ENCODE measurements at regions not wholly inside any gene's neighbourhood (a gene's known extent, or its start where the extent isn't known, plus 50 kb on each side); places are given as distances from the start of the nearest gene placed in this dataset.

DNA sequence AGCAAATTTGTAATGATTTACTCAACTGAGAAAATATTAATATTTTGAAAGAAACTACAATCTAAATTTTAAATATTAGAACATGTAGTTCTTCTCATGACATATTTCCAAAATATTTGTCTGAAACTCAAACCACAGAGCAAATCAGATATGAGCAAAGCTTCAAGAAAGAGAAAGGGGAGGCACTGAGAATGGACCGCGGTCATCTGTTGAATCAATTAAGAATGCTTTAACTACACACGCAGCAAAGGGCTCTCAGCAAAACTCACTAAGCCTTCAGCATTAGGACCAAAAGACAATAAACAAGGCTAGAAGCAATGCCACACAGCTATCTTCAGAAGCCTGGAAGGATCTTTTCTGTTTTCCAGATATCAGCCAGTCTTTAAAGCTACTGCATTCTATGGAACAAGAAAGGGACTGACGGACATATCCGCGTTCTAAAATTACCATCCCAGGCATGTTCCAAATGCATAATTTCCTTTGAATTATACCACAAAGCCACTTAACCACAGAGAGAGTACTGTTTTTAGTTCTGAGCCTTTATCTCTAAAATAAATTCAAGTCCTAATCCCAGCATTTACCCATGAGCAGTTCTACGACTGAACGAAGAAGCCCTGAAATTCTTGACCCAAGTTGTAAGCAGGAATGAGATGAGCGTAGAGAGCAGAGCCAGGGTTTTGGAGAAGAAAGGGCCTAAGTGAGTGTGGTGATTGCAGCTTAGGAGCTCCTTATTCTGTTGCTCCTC is 513.5 kb downstream of the AGTPBP1 start:
- WGBS, 2 donors (ENCODE audit: extremely low coverage in 2 of 2, insufficient read length in 2 of 2, insufficient replicate concordance in 1 of 2) = no CpG with 5 or more reads among the region's 9 CpGs
- no peaks in the 10 kb centered on the region for H3K9me3 ChIP-seq (replicated peaks in 1 of 2; ENCODE audit: control insufficient read depth in 2 of 2, insufficient read depth in 1 of 2, low read depth in 1 of 2, low read length in 2 of 2)
- H3K4me2 ChIP-seq (ENCODE audit: insufficient read depth, low read length, poor library complexity, severe bottlenecking) = no peak overlapping the region
- H3K18ac ChIP-seq (ENCODE audit: low read length) = no peak overlapping the region
- H3K27me3 ChIP-seq (ENCODE audit: control insufficient read depth in 3 of 3, insufficient read depth in 3 of 3, low read depth in 1 of 3, low read length in 3 of 3) = no peaks in the 10 kb centered on the region
- no peak overlapping the region for H2BK12ac ChIP-seq (ENCODE audit: low read length)
- no peak overlapping the region for H2BK5ac ChIP-seq (ENCODE audit: low read length)
- no peak overlapping the region for H3K27ac ChIP-seq (replicated peaks; ENCODE audit: low read length)
- H3K4ac ChIP-seq (ENCODE audit: low read length) = no peak overlapping the region
- no peak overlapping the region for H2AK5ac ChIP-seq (ENCODE audit: low read depth, low read length)
- no peak overlapping the region for H3K23ac ChIP-seq (ENCODE audit: low read depth, low read length, poor library complexity)
- no peaks in the 10 kb centered on the region for H3K36me3 ChIP-seq (replicated peaks in 1 of 2; ENCODE audit: control insufficient read depth in 2 of 2, insufficient read depth in 2 of 2, low read length in 2 of 2)
- no peak overlapping the region for H4K8ac ChIP-seq (ENCODE audit: low read depth, low read length)
- no peak overlapping the region for H2BK15ac ChIP-seq (ENCODE audit: low read length)
- H3K4me3 ChIP-seq (ENCODE audit: low read length in 2 of 2) = no peak overlapping the region
- no peak overlapping the region for H2AFZ ChIP-seq (ENCODE audit: low read length)
- H3K9ac ChIP-seq (ENCODE audit: low read depth, low read length, poor library complexity) = no peak overlapping the region
- H3K4me1 ChIP-seq (ENCODE audit: control insufficient read depth in 2 of 2, insufficient read depth in 1 of 2, low read depth in 1 of 2, low read length in 2 of 2) = no peaks in the 10 kb centered on the region
- H4K91ac ChIP-seq (ENCODE audit: low read depth, low read length, poor library complexity) = no peak overlapping the region
- no peaks in the 10 kb centered on the region for H3K79me1 ChIP-seq (ENCODE audit: low read depth, low read length)
- DNase-seq (ENCODE audit: low spot score) = no peak
- no peak overlapping the region for H2BK120ac ChIP-seq (ENCODE audit: low read depth, low read length)
- H3K14ac ChIP-seq (ENCODE audit: low read length) = no peak overlapping the region

DNA sequence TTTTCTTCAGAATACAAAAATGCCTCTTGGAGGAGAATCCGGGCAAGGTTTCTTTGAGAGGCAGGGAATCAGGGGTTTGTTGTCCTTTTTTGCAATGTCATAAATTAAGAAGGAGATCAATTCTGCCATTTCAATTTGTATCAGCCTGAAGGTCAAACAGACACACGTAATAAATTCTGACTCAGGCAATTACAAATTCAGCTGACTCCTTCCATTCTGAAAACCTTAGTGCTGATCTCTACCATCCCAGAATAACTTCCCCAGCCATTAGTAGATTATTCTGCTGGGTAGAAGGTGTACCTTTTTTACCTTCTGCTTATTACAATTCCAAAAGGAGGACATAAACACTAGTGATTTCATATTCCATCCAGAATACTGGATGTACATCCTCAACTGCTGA is 516.6 kb downstream of the AGTPBP1 start:
- Histone ChIP-seq H3K27me3 (ENCODE audit: control insufficient read depth in 3 of 3, insufficient read depth in 3 of 3, low read depth in 1 of 3, low read length in 3 of 3) (no peaks in the 10 kb centered on the region), H3K14ac (ENCODE audit: low read length) (no peak overlapping the region), H3K79me1 (ENCODE audit: low read depth, low read length) (no peaks in the 10 kb centered on the region), H2AK5ac (ENCODE audit: low read depth, low read length) (no peak overlapping the region), H3K27ac (replicated peaks; ENCODE audit: low read length) (no peak overlapping the region), H3K4me2 (ENCODE audit: insufficient read depth, low read length, poor library complexity, severe bottlenecking) (no peak overlapping the region), H3K23ac (ENCODE audit: low read depth, low read length, poor library complexity) (no peak overlapping the region), H4K91ac (ENCODE audit: low read depth, low read length, poor library complexity) (no peak overlapping the region), H3K9me3 (replicated peaks in 1 of 2; ENCODE audit: control insufficient read depth in 2 of 2, insufficient read depth in 1 of 2, low read depth in 1 of 2, low read length in 2 of 2) (no peaks in the 10 kb centered on the region), H2BK5ac (ENCODE audit: low read length) (no peak overlapping the region), H3K36me3 (replicated peaks in 1 of 2; ENCODE audit: control insufficient read depth in 2 of 2, insufficient read depth in 2 of 2, low read length in 2 of 2) (no peaks in the 10 kb centered on the region), H3K18ac (ENCODE audit: low read length) (no peak overlapping the region), H2AFZ (ENCODE audit: low read length) (no peak overlapping the region), H4K8ac (ENCODE audit: low read depth, low read length) (no peak overlapping the region), H2BK15ac (ENCODE audit: low read length) (no peak overlapping the region), H3K4me3 (ENCODE audit: low read length in 2 of 2) (no peak overlapping the region), H2BK12ac (ENCODE audit: low read length) (no peak overlapping the region), H3K4me1 (ENCODE audit: control insufficient read depth in 2 of 2, insufficient read depth in 1 of 2, low read depth in 1 of 2, low read length in 2 of 2) (no peaks in the 10 kb centered on the region), H3K9ac (ENCODE audit: low read depth, low read length, poor library complexity) (no peak overlapping the region), H2BK120ac (ENCODE audit: low read depth, low read length) (no peak overlapping the region), H3K4ac (ENCODE audit: low read length) (no peak overlapping the region)
- DNase-seq (ENCODE audit: low spot score) = no peak
- WGBS, 2 donors (ENCODE audit: extremely low coverage in 2 of 2, insufficient read length in 2 of 2, insufficient replicate concordance in 1 of 2) = no CpG with 5 or more reads among the region's 2 CpGs

DNA sequence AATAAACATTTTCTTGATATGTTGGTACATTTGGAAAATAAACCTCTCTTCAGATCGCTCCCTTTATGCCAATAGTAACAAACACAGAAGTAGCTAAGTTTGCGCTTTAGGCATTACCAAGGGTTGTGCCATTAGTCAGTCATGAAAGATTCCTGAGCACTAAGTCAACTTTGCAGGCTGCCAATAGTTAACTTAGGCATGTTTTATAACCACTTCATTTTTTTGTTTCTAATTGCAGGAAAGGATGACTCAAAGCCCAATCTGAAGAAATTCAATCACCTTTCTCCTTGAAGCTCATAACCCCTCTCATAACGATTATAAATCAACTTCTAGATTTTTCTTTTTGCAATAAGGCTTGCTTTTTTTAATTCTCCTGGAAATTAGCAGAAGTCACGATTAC is 517.0 kb downstream of the AGTPBP1 start:
- H3K27ac ChIP-seq (replicated peaks; ENCODE audit: low read length) = no peak overlapping the region
- H2AFZ ChIP-seq (ENCODE audit: low read length) = no peak overlapping the region

DNA sequence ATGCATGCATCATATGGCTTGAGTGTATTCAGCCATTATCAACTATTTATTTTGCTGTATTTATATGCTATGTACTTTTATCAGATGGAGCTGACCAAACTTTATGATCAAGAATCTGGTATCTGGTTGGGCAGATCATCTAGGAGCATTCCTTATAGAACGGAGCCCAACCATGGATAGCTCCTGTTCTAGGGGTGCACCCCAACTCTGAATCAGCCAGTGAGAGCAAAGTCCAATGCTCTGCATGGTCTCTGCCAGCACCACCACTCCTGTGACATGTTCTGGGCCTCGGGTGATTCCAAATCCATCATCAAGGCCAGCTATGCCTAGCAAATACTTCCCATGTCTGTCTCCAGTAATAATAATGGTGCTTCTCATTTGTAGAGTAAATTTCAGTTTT is 517.5 kb downstream of the AGTPBP1 start:
- H3K4me2 ChIP-seq (ENCODE audit: insufficient read depth, low read length, poor library complexity, severe bottlenecking) = no peak overlapping the region
- H2BK5ac ChIP-seq (ENCODE audit: low read length) = no peak overlapping the region
- no peak overlapping the region for H2BK12ac ChIP-seq (ENCODE audit: low read length)
- H2AK5ac ChIP-seq (ENCODE audit: low read depth, low read length) = no peak overlapping the region
- DNase-seq (ENCODE audit: low spot score) = no peak
- H3K9ac ChIP-seq (ENCODE audit: low read depth, low read length, poor library complexity) = no peak overlapping the region
- no peaks in the 10 kb centered on the region for H3K4me1 ChIP-seq (ENCODE audit: control insufficient read depth in 2 of 2, insufficient read depth in 1 of 2, low read depth in 1 of 2, low read length in 2 of 2)
- H3K4me3 ChIP-seq (ENCODE audit: low read length in 2 of 2) = no peak overlapping the region
- H2AFZ ChIP-seq (ENCODE audit: low read length) = no peak overlapping the region
- no peak overlapping the region for H2BK15ac ChIP-seq (ENCODE audit: low read length)
- H3K18ac ChIP-seq (ENCODE audit: low read length) = no peak overlapping the region
- H3K27ac ChIP-seq (replicated peaks; ENCODE audit: low read length) = no peak overlapping the region
- no peak overlapping the region for H4K91ac ChIP-seq (ENCODE audit: low read depth, low read length, poor library complexity)
- H3K27me3 ChIP-seq (ENCODE audit: control insufficient read depth in 3 of 3, insufficient read depth in 3 of 3, low read depth in 1 of 3, low read length in 3 of 3) = no peaks in the 10 kb centered on the region
- no peaks in the 10 kb centered on the region for H3K36me3 ChIP-seq (replicated peaks in 1 of 2; ENCODE audit: control insufficient read depth in 2 of 2, insufficient read depth in 2 of 2, low read length in 2 of 2)
- H3K9me3 ChIP-seq (replicated peaks in 1 of 2; ENCODE audit: control insufficient read depth in 2 of 2, insufficient read depth in 1 of 2, low read depth in 1 of 2, low read length in 2 of 2) = no peaks in the 10 kb centered on the region
- no peak overlapping the region for H4K8ac ChIP-seq (ENCODE audit: low read depth, low read length)
- H3K4ac ChIP-seq (ENCODE audit: low read length) = no peak overlapping the region
- no CpG with 5 or more reads among the region's 2 CpGs for WGBS, 2 donors (ENCODE audit: extremely low coverage in 2 of 2, insufficient read length in 2 of 2, insufficient replicate concordance in 1 of 2)
- H2BK120ac ChIP-seq (ENCODE audit: low read depth, low read length) = no peak overlapping the region
- H3K23ac ChIP-seq (ENCODE audit: low read depth, low read length, poor library complexity) = no peak overlapping the region
- no peaks in the 10 kb centered on the region for H3K79me1 ChIP-seq (ENCODE audit: low read depth, low read length)
- H3K14ac ChIP-seq (ENCODE audit: low read length) = no peak overlapping the region

More for the DNA sequence above, 517.0 kb downstream of the AGTPBP1 start:
- H3K14ac ChIP-seq (ENCODE audit: low read length) = no peak overlapping the region
- no peak overlapping the region for H4K8ac ChIP-seq (ENCODE audit: low read depth, low read length)
- H3K27me3 ChIP-seq (ENCODE audit: control insufficient read depth in 3 of 3, insufficient read depth in 3 of 3, low read depth in 1 of 3, low read length in 3 of 3) = no peaks in the 10 kb centered on the region
- no peak overlapping the region for H3K4me3 ChIP-seq (ENCODE audit: low read length in 2 of 2)
- no peak overlapping the region for H2BK15ac ChIP-seq (ENCODE audit: low read length)
- no peak for DNase-seq (ENCODE audit: low spot score)
- H2BK5ac ChIP-seq (ENCODE audit: low read length) = no peak overlapping the region
- H2BK120ac ChIP-seq (ENCODE audit: low read depth, low read length) = no peak overlapping the region
- no peaks in the 10 kb centered on the region for H3K9me3 ChIP-seq (replicated peaks in 1 of 2; ENCODE audit: control insufficient read depth in 2 of 2, insufficient read depth in 1 of 2, low read depth in 1 of 2, low read length in 2 of 2)
- H3K79me1 ChIP-seq (ENCODE audit: low read depth, low read length) = no peaks in the 10 kb centered on the region
- H3K36me3 ChIP-seq (replicated peaks in 1 of 2; ENCODE audit: control insufficient read depth in 2 of 2, insufficient read depth in 2 of 2, low read length in 2 of 2) = no peaks in the 10 kb centered on the region
- H3K18ac ChIP-seq (ENCODE audit: low read length) = no peak overlapping the region
- H3K4me2 ChIP-seq (ENCODE audit: insufficient read depth, low read length, poor library complexity, severe bottlenecking) = no peak overlapping the region
- no CpG with 5 or more reads among the region's 4 CpGs for WGBS, 2 donors (ENCODE audit: extremely low coverage in 2 of 2, insufficient read length in 2 of 2, insufficient replicate concordance in 1 of 2)
- H4K91ac ChIP-seq (ENCODE audit: low read depth, low read length, poor library complexity) = no peak overlapping the region
- H3K4me1 ChIP-seq (ENCODE audit: control insufficient read depth in 2 of 2, insufficient read depth in 1 of 2, low read depth in 1 of 2, low read length in 2 of 2) = no peaks in the 10 kb centered on the region
- H2AK5ac ChIP-seq (ENCODE audit: low read depth, low read length) = no peak overlapping the region
- no peak overlapping the region for H3K4ac ChIP-seq (ENCODE audit: low read length)
- H3K9ac ChIP-seq (ENCODE audit: low read depth, low read length, poor library complexity) = no peak overlapping the region
- H2BK12ac ChIP-seq (ENCODE audit: low read length) = no peak overlapping the region
- H3K23ac ChIP-seq (ENCODE audit: low read depth, low read length, poor library complexity) = no peak overlapping the region

Measured in neuronal stem cell (in vitro differentiated cells).